ENCODE measurements at regions not wholly inside any gene's neighbourhood (a gene's known extent, or its start where the extent isn't known, plus 50 kb on each side); places are given as distances from the start of the nearest gene placed in this dataset.

DNA sequence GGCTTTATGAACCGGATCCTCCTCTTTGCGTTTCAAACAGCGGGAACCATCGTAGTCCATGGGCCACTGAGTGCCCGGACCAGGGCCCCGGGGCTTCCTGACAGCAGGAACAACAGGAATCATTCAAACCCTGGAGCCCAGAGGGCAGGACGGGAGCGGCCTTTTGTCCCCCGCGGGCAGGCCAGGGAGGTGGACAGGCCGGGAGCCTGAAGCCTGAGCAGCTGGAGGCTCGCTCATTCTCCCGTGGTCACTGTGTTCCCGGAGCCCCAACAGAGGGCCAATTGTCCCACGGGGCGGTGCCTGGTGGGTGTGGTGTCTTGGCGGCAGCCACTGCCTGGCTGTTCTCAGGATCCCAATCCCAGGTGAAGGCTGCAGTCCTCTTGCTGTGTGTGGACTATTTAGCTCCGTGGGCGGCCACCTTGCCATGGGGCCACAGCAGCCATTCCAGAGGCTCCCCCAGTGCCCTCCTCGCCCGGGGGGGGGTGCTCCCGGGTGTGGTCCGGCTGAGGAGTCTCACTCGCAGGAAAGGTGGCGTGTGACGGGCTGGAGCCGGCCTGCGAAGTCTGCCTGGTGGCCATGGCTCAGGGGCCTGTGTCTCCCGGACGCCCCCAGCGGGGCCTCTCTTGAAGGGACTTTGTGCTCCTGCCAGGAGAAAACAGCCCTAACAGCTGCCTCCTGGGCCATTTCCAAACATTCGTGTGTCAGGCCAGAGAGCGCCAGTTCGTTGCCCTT lies 77.2 kb upstream of the BHLHE23 start:
- no peak for DNase-seq

- no peak for DNase-seq
These were observed 76.4 kb upstream of the BHLHE23 start for GRCh38 chr20:63082939-63083735.

DNA sequence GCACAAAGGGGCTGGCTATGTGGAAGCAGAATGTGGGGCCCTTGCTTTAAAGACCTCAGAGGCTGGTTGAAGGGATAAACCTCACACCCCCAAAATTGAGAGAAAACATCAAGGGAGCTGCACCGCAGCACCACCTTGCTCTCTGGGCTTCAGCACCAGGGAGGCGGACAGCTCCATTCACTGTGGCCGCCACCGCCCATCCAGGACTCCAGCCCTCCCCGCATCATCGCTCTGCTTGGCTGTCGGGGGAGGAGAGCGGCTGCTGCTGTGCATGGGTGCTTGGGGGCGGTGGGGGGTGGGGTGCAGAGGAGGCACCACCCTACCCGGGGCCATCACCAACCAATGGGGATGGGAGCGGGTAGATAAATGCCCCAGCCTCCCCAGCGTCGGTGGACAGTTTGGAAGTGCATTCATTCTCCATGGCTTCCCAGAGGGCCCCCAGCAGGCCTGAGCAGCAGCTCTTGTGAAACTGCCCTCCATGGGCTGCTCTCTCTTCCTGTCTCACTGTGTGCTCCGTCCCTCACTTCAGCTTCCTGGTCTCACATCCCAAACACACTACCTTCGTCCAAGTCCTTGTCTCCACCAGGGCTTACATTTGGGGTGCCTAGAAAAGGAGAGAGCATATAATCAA lies 75.7 kb upstream of the BHLHE23 start:
- no peak for DNase-seq

DNA sequence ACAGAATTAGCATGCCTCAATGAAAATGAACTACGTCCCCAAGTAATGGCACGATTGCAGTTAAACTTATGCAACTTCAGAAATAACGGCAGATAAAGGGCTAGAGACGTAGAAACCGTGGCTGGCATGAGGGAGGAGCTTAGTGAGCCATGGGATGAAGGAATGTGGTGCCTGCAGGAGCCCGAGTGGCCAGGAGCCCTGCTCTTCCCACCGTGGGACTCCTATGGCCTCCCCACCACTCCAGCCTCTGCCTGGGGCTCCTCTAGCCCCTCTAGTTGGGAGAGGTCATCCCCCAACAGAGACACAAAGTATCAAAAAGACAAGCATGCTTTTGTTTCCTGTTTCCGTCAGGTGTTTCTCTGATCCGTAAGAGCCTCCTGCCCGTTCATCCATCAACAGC lies 75.1 kb upstream of the BHLHE23 start:
- DNase-seq: no peak

DNA sequence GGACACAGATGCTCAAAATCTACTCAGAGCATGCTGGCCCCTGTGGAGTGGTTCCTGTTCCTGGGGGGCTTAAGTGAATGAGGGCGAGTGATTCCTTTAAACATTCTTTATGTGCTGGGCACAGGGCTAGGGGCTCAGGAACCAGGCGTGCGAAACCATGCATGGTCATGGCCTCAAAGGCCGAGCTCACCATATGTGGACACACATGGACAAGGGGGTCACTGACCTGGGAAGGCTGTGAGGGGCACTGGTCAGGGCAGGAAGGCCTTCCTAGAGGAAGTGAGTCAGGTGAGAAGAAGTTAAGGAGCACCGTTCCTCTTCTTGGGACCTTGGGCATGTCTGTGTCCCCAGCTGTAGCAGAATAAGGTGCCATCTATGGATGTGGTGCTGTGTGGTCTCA lies 74.6 kb upstream of the BHLHE23 start:
- no peak for DNase-seq

- no peak for DNase-seq
These were observed 74.0 kb upstream of the BHLHE23 start for GRCh38 chr20:63080811-63081210.

DNA sequence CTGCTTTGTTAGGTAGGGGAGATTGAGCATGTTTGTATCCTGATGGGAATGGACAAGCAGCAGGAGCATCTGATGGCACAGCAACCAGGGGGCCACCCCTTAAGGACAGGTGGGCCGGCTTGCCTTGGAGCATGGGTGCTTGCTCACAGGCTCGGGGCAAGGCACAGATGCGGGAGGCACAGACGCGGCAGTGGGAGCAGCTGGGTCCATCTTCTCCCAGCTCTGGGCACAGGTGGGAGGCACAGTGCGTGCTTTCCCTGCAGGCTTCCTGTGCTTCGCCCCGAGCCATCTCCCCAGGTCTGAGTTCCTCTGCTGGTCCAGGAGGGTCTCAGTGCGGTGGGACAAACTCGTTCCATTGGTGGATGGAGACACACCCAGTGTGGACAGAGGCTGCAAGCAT lies 73.6 kb upstream of the BHLHE23 start:
- DNase-seq: no peak

DNA sequence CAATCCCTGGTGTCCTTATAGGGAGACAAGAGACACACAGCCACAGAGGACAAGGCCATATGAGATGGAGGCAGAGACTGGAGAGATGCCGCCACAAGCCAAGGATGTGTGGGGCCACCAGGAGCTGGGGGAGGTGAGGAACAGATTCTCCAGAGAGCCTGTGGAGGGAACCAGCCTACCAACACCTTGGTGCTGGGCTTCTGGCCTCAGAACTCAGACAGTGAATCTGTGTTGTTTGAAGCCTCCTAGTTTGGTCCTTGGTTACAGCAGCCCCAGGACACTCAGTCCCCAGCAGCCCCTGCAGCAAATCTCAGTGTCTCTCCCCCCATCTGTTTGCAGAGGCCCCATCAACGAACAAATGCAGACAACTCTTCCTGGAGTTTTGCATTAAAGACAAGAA lies 73.2 kb upstream of the BHLHE23 start:
- DNase-seq: no peak

GRCh38 chr20:63077705-63078104 lies 70.9 kb upstream of the BHLHE23 start:
- DNase-seq: no peak

GRCh38 chr20:63076421-63076820 lies 69.7 kb upstream of the BHLHE23 start:
- DNase-seq: no peak

- DNase-seq: no peak
These were observed 67.9 kb upstream of the BHLHE23 start for GRCh38 chr20:63074631-63075030.

DNA sequence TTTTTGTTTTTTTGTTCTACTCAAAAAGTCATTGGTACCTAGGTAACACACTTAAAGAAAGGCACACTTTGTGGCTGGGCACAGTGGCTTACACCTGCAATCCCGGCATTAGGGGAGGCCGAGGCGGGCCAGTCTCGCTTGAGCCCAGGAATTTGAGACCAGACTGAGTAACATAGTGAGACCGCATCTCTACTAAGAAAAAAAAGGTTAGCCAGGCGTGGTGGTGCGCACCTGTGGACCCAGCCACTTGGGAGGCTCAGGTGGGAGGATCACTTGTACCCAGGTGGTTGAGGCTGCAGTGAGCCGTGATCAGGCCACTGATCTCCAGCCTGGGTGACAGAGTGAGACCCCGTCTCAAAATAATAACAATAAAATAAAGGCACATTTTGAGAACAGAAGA lies 67.4 kb upstream of the BHLHE23 start:
- no peak for DNase-seq

DNA sequence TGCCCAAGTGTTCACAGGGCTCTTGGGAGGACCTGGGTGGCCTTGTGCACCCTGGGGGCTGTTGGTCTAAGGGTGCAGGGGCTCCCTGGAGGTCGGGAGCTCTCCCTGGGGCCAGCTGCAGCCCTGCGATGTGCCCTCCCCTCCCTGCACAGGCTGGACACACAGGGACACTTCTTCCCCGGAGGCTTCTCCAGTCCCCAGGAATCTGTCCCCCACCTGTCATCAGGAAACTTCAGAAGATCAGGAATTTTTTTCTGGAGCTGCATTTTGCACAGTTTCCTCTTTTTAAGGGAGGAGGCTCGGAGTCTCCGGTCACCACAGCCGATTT lies 66.9 kb upstream of the BHLHE23 start:
- no peak for DNase-seq

DNA sequence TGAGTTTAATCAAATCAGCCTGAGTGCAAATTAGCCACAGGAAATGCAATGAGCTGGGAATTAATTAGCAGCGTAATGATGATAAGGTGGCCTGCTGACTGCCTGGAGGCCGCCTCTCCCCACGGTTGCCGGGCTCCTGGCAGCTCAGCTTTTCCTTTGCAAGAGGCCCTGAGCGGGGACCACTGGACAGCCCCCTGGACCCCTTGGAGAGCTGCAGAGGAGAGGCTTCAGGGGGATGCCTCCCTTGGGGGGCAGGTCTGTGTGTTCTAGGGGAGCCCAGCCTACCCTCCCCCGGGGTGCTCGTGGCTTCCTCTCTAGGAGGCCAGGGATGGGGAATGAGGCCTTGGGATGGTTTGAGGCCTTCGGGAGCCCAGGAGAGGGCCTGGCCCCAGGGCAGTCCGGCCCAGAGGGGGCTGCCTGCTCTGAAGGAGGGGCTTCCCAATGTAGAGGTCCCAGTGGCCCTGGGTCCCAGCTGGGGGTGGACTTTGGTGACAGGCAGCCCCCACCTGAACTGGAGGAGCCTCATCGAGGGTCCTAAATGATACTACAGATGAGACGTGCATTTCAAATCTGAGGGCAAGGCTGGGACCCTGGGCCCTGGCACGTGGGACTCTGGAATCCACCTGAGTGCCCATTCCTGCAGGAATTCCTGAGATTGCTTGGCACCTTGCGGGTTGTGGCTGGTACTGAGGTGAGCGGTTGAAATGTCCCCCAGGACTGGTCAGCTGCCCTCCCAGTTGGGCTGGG lies 66.4 kb upstream of the BHLHE23 start:
- no peak for DNase-seq

DNA sequence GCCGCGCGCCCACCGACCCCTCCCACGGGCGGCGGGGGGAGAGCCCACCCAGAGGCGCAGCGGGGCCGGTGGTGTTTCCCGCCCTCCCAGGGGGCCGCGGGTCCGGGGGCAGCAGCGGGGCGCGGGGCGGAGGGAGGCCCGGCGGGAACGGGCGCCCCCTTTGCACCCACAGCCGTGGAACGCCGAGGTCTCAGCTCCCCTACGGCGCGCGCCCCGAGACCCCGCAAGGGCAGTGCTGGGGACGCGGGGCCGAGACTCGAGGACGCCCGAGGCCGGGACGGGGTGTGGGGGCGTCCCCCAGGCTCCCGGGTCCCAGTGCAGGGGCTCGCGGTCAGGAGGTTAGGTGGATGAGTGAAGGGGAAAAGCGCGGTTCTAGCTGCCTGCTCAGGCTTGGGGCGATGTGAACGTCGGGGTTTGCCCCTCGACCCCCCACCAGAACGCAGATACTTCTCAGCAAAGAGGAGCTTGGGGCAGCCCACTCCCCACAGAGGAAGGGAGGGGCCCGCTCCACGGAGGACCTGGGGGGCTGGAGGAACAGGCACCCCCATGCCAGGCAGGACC lies 65.5 kb upstream of the BHLHE23 start:
- no peak for DNase-seq

- DNase-seq: peak; percentile 79 to 84
These were observed 64.9 kb upstream of the BHLHE23 start for GRCh38 chr20:63071541-63072181.

DNA sequence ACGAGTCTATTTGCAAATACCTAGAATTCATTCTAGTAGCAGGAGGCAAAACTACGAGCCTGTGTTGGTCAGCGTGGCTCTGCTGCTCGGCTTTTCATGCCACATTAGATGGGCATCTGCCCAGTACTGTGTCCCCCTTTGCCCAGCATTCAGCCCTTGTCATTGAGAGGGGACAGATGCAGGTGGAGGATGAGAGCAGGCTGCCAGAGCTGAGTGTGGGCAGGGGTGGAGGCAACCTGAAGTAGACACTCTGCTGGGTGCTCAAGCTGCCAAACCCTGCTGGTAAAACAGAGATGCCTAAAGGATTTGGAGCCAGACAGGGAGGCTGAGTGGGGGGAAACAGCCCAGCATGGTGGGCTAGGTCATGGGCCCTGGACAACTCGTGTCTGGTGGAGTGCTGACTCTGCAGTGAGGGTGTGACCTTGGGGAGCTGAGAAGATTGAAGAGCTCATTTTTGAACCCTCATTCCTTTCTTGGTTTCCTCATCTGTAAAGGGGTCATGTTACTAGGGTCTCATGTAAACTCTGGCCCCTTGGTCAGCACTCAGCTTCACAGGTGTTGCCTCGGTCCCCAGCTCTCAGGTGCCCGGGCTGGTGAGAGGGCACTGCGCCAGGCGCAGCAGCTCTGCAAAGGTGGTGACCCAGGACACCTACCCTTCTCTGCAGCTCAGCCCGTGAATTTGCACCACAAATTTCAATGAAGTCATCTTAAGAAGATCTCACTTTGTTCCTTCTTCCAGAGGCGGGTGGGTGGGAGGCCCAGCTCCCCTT lies 64.2 kb upstream of the BHLHE23 start:
- no peak for DNase-seq

GRCh38 chr20:63070301-63070625 lies 63.5 kb upstream of the BHLHE23 start:
- DNase-seq: no peak

GRCh38 chr20:63068711-63069367 lies 62.1 kb upstream of the BHLHE23 start:
- no peak for DNase-seq

- no peak for DNase-seq
These were observed 61.2 kb upstream of the BHLHE23 start for GRCh38 chr20:63067721-63068560.

- DNase-seq: no peak
These were observed 60.5 kb upstream of the BHLHE23 start for GRCh38 chr20:63067266-63067635.
